Vagina (tissue), 2 donors: ENCODE measurements at regions not wholly inside any gene's neighbourhood (a gene's known extent, or its start where the extent isn't known, plus 50 kb on each side); places are given as distances from the start of the nearest gene placed in this dataset.

Source experiments
- CTCF ChIP-seq, 3 experiments: fragments of 450-650 bp in 2 of 3; fragments of 200-600 bp in 1 of 3; sonication (generic) in 1 of 3; IDR thresholded peaks; one replicate each; pipeline ENCODE4 v1.5.1; 2017 to 2019; ENCODE audit warnings: antibody characterized with exemption in 3 of 3, mild to moderate bottlenecking in 2 of 3, moderate library complexity in 2 of 3
- POLR2A ChIP-seq, 2 donors: fragments of 450-650 bp; IDR thresholded peaks; one replicate each; pipeline ENCODE4 v1.6.1; 2017; ENCODE audit warnings: antibody characterized with exemption in 2 of 2, mild to moderate bottlenecking in 2 of 2, moderate library complexity in 2 of 2

DNA sequence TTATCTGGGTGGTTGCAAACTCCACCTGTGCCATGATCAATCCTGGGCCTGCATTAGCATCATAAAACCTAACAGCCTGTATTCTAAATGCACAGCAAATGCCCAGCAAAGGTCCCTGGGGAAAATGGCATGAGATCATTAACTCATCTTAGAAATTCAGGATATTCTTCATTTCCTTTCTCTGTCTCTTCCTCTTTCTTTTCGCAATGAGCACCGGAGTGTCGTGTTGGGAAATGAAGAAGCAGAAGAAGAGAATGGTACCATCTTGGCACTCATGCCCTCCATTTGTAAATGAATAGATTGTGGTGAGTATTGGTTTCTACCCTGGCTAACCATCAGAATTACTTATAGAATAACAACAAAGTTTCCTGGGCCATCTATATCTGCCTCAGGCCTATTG is 193.6 kb downstream of the GALC start:
- TF ChIP-seq CTCF (IDR thresholded peaks at IDR 0.05) (no peak), POLR2A (IDR thresholded peaks at IDR 0.05) (no peak)
